Astrocyte of the hippocampus (primary cell): ENCODE measurements at regions not wholly inside any gene's neighbourhood (a gene's known extent, or its start where the extent isn't known, plus 50 kb on each side); places are given as distances from the start of the nearest gene placed in this dataset.
"Not testable (repeated sequence)": the region's sequence is repeated elsewhere in the genome, so short reads cannot be mapped to it uniquely, and the experiment has no call there.

Source experiments
- DNase-seq: peaks from one replicate; pipeline ENCODE4 v3.0.0; 2011; ENCODE audit warnings: low read depth, low spot score

DNA sequence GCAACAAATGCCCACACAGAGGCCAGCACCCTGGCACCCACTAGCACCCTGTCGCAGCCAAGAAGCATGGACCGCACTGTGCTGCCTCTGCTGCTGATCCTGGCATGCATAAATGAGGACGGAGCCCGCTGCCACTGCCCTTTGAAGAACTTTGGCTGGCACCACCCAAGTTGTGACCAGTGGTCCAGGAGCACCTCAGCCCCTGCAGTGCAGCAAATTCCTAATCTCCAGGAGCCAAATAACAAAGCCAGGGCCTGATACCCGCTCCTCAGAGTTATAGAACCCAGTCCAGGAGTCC, 807.2 kb downstream of the GLUD2 start:
- DNase-seq = no peak

DNA sequence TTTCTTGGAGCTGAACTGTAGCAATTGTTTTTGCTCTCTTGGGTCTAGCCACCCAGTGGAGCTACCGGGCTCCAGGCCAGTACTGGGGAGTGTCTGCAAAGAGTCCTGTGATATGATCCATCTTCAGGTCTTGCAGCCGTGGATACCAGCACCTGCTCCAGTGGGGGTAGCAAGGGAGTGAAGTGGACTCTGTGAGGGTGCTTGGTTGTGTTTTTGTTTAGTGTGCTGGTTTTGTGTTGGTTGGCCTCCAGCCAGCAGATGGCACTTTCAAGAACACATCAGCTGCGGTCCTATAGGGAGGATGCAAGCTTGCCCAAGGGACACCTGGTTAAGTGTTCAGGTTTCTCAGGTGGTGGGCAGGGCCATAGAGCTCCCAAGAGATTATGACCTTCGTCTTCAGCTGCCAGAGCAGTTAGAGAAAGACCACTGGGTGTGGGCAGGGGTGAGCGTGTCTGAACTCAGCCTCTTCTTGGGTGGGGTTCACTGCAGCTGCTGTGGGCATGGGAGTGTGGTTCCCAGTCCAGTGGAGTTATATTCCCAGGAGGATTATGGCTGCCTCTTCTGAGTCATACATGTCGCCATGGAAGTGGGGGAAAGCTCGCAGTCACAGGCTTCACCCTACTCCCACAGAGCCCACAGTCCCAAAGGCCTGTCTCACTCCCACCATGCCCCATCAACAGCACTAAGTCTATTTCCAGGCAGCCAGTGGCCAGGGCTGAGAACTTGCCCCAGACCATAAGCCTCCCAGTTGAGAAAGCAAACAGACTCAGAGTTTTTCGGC, 811.6 kb downstream of the GLUD2 start:
- no peak for DNase-seq

DNA sequence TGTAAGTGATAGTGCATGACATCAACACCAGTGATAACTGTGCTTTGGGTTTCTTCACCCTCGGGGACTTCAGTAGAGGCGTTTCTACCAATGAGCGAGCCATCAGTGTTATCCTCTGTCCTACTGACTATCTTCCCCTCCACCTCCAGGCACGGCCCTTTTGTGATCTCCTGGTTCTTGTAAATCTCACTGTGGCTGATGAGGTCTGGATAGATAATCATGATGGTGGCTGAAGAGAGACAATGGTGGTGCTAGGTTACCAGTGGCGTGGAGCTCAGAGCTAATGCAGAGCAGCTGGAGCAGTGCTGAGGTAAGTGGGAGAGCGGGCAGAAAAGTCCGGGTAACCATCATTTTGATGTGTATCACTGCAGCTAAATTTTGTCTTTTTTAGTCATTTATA, 816.6 kb downstream of the GLUD2 start:
- DNase-seq = no peak

DNA sequence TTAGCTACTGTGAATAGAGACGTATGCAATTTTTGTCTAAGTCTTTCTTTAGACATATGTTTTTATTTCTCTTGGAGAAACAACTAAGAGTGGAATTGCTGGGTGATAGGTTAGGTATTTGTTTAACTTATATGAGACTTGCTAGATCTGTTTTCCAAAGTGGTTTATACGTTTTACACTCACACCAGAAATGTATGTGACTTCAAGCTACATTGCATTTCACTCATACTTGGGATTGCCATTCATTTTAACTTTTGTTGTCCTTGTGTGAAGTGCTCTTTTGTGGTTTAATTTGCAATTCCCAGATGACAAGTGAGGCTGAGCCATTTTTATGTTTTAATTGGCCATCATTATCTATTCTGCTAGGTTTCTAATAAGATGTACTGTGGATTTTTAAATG, 817.2 kb downstream of the GLUD2 start:
- DNase-seq = no peak

DNA sequence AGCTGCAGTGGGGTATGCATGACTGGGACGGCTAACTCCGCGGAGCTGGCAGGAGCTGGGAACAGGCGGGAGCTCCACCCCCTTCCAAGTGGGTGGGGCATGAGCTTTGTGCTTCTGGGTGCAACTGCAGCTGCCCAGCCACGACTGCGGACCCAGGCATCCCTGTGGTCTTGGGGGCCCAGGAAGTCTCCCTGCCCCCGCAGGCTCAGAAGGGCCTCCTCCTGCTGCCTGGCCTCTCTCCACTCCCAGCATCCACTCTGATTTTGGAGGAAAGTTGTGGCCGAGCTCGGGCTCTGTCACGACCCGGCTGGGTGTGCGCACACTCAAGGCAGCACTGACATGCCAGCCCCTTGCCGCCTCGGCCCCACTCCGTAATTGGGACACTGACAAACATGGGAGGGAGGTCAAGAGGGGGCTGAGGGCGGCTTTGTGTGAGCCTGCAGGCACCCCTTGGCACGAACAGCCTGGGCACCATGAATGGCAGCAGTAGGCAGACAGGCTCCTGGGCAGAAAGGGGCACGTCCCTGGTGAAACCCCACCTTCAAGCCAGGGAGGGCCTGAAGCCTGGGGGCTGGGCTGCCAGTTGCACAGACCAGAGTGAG, 822.6 kb downstream of the GLUD2 start:
- DNase-seq = no peak

DNA sequence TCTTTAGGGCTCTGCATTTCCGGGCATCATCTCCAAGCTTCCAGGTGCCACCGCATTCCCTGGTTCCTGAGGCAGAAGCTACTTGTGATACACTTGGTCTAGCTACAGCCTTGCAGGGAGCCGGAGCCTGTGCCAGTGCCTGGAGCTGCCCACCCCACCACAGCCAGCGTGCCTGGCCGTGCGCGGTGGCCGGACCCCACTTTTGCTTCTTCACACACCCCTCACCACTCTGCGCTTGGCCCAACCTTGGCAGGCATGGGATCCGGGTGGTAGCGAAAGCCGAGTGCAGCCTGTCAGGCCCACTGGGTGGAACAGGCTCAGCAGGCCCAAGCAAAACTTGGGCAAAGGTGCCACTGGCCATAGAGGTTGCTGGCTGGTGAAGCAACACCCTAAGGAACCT, 823.7 kb downstream of the GLUD2 start:
- no peak for DNase-seq

DNA sequence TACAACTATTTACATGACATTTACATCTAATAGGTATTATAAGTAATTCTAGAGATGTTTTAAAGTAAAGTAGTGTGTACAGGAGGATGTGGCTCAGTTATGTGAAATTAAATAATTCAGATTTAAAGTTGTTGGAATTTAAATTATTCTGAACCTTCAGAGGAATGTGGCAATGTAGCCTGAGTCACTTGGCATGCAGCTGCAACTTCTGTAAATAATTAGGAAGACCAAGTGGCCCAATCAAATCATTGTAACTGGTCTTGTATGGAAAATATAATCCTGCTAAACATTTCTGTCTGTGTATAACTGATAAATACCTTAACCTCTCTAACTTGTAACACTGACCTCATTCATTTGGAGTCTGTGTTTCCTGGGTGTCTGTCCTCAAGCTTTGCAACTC, 828.9 kb downstream of the GLUD2 start:
- peak; percentile 40 for DNase-seq

DNA sequence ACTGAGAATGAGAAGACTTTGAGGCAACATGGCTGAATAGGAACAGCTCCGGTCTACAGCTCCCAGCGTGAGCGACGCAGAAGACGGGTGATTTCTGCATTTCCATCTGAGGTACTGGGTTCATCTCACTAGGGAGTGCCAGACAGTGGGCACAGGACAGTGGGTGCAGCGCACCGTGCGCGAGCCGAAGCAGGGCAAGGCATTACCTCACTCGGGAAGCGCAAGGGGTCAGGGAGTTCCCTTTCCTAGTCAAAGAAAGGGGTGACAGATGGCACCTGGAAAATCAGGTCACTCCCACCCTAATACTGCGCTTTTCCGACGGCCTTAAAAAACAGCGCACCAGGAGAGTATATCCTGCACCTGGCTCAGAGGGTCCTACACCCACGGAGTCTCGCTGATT, 829.9 kb downstream of the GLUD2 start:
- DNase-seq = not testable (repeated sequence)

DNA sequence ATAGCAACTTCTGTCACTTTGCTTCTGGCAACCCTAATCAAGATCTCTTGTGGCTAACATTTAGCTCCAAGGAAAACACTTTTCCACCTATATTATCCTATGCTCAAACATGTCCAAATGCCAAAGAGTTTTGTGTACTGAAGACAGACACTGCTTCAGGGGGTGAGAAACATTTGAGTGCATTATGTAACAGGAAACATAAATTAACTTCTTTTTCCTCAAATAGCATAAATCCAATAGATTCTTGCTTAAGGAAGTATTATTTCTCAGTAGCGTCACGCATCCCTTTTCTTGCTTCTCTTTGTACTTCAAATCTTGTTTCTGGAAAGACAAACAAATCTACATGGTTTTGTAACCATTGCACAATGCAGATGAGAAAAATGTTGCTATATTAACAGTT, 839.1 kb downstream of the GLUD2 start:
- DNase-seq = no peak

DNA sequence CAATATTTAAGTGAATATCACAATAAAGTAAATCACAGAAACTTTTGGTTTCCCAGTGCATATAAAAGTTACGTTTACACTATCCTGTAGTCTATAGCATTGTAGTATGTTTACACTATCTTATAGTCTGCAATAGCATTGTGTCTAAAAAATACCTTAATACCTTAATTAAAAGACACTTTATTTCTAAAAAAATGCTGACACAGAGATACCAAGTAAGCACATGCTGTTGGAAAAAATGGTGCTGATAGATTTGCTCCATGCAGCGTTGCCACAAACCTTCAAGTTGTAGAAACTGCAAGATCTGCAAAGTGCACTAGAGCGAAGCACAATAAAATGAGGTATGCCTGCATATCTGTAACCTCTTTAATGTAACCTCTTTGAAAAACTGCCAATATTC, 847.3 kb downstream of the GLUD2 start:
- DNase-seq = no peak

DNA sequence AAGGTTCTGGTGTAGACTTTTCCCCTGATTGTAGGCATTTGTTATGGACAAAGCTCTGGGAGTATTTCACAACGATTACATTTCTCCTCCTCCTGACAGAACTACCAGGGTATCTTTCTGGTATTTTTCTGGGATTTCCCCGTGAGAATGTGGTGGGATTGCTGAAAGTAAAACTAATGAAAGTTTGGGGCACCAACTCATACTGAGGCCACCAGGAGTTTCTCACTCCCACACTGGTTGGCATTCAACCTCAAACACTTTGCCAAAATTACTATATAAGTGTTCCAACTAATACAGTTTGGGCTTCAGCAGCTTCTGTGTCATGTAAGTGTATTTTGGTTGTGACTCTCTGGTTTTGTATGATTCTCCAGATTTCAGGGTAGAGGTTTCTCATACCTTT, 855.1 kb downstream of the GLUD2 start:
- no peak for DNase-seq

DNA sequence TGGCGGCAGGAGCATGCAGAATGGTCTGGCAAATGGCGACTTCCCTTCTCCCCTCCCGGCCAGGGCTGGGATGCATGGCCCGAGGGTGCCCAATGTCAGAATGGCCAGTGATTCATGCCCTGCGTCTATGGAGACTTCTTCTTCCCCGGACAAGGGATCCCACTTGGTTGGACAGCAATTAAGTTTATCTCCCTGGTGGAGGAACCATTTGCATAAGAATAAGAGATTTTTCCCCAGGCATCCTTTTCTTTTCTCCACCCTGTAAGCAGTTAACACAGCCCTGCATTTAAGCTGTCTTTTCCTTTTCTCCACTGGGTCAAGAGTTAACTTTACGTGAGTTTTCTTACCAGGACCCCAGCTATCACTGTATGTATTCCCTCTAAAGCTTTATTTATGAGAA, 856.6 kb downstream of the GLUD2 start:
- no peak for DNase-seq

DNA sequence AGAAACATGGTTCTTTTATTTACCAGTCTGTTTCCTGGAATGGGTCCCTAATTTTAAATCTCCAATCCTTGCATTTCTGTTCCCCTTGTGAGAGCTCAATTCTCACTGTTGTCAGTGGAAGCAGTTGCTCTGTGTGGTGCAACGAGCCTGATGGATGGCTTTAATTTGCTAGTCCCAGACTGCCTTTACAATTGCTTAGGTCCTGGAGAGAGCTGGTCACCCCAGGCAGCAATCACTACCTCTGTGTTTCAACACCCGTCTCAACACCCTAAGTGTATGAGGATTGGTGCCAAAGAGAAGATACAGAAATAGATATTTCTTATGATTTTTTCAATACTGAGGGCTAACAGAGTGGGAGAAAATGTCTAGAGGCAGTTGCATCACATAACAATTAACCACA, 873.8 kb downstream of the GLUD2 start:
- DNase-seq = no peak

DNA sequence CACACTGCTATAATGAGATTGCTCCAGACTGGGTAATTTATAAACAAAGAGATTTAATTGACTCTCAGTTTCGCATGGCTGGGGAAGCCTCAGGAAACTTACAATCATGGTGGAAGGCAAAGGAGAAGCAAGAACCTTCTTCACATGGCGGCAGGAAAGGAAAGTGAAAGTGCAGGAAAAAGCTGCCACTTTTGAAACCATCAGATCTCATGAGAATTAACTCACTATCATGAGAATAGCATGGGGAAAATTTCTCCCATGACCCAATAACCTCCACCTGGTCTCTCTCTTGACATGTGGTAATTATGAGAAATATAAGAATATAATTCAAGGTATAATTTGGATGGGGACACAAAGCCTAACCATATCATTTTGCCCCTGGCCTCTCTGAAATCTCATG, 884.2 kb downstream of the GLUD2 start:
- DNase-seq = no peak

DNA sequence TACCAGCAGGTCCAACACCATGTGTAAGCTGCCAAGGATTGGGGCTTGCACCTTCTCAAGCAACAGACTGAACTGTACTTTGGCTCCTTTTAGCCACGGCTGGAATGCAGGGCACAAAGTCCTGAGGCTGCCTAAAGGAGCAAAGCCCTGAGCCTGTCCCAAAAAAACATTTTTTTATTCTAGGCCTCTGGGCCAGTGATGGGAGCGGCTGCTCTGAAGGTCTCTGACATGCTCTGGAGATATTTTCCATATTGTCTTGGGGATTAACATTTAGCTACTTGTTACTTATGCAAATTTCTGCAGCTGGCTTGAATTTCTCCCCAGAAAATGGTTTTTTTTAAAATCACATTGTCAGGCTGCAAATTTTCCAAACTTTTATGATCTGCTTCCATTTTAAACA, 885.3 kb downstream of the GLUD2 start:
- no peak for DNase-seq

DNA sequence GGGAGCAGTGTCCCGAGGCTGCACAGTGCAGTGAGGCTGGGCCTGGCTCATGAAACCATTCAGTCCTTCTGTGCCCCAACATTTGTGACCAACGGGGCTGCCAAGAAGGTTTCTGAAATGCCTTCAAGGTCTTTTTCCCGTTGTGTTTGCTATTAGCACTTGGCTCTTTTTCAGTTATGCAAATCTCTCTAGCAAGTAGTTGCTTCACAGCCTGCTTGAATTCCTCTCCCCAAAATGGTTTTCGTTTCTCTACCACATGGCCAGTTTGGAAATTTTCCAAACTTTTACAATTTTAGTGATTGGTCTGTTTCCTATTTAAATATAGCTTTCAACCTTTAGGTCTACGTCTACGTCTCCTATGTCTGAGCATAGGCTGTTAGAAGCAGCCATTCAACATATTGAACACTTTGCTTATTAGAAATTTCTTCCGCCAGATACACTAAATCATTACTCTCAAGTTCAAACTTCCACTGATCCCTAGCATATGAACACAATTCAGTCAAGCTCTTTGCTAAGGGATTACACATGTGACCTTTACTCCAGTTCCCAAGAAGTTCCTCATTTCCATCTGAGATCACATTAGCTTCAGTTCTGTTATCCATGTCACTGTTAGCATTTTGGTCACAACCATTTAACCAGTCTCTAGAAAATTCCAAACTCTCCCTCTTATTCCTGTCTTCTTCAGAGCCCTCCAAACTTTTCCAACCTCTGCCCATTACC, 901.8 kb downstream of the GLUD2 start:
- no peak for DNase-seq

DNA sequence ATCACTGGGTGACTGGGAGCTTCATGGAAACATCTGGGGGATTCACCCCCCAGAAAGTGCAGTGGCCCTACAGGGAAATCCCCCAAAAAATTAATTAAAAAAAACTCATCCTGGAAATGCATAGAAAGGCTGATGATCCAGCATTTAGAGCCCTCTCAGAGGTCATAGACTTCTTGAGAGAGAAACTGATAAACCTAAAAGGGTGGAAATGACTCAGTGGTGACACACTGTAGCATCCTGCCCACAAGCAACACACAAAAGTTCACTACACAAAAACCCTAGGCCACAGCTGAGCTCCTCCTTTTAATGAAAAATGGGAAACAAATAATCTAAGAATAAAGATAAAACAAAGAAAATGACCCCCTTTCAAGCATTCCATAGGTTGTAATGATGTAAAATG, 911.5 kb downstream of the GLUD2 start:
- DNase-seq = no peak

DNA sequence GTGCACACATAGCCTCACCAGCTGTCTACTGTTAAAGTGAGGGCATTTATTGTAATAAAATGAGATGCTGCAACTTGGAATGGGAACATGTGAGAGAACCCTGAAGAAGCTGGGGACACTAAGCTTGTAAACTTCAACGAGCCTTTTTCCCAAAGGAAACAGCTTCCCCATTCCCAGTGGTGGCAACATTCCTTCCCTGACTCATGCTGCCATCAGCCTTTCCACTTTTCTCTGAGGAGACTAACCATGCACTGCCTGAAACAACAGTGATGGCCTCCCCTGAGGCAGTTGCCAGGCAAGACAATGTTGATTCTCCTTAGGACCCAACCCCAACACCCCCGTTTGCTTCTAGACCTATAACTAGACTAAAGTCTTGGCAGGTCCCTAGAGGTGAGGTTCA, 928.3 kb downstream of the GLUD2 start:
- DNase-seq = no peak

DNA sequence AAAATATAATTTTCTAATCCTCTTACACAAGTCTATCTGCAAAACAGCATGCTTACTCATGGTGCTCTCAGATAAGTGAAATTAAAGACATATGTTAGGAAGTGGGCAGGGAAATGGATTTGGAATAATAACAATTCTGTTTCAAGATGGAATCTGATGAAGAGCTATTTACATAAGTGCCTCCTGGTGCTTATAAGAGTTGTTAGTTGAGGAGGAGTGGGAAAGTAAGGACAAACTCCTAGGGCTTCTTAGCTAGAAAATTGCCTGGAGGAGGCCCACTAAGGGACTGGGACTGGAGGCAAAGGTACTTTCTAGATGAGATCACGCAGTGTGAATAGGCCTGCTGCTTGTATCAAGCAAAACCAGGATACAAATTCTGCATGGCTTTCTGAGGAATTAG, 939.8 kb downstream of the GLUD2 start:
- DNase-seq = no peak

DNA sequence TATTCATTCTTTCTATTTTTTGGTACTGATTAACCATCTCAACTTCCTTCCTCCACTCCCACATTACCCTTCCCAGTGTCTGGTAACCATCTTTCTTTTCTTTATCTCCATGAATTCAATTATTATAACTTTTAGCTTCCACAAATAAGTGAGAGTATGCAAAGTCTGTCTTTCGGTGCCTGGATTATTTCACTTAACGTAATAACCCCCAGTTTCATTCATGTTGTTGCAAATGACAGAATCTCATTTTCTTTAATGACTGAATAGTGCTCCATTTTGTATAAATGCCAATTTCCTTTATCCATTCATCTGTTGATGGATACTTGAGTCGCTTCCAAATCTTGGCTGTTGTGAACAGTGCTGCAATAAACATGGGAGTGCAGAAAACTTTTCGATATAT, 940.4 kb downstream of the GLUD2 start:
- DNase-seq = no peak

DNA sequence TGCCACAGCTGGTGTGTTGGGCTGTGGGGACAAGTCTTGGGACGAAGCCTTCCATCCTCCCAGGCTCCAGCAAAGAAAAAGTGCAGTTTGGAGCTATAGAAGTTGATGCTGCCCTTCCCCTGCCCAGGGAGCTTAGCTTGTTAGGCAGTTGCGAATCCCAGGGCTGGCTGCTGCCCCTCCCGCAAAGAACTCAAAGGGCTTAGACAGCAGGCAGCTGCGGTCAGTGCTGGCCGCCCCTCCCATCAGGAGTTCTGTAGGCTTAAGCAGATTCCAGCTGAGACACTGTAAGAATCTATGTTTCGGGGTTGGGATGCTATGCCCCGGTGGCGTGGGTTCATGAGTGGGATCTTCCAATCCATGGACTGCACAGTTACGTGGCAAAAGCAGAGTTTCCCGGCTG, 956.7 kb downstream of the GLUD2 start:
- no peak for DNase-seq

DNA sequence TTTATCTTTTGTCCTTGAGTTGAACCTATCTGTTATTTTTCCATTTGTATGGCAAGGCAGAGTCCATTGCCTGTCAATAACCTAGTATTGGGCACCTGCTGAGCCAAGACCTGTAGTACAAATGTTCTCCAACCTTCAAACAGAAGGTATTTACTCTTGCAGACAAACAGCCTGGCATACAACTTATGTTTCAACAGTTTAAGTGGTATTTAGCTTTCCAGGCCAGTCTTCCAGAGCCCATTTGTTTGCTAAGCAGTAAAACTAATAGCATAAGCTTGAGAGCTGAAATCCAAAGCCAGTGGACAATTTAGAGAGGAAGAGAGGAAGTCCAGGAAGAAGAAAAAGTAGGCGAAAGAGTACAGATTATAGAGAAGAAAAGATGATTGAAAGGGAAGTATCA, 979.3 kb downstream of the GLUD2 start:
- DNase-seq = no peak

DNA sequence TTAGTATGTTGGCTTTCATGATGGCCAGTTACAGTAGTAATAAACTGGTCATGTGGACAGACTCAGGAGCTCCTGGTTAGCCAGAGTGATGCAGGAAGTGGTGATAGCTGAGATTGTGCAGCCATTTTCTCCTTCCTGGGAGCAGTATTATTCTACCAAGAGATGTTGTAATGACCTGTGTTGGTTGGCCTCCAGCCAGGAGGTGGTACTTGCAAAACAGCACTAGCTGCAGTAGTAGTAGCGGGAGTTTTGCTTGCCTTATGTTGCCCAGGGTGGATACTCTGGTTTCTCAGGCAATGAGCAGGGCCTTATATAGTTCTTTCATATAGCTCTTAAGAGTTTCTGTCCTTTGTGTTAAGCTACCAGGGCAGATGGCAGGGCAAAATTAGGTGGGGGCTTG, 998.8 kb downstream of the GLUD2 start:
- DNase-seq = no peak
